Uterus (tissue), 3 donors: ENCODE measurements at regions not wholly inside any gene's neighbourhood (a gene's known extent, or its start where the extent isn't known, plus 50 kb on each side); places are given as distances from the start of the nearest gene placed in this dataset.

Experiments used
- DNase-seq, 2 donors: peaks; one replicate each; pipeline ENCODE4 v3.0.0-alpha.2; 2019 to 2020
- H3K27ac ChIP-seq, 2 donors: fragments of 200-600 bp; sonication (generic); 1 replicate in 1 of 2; 2 replicates in 1 of 2; pipeline ENCODE4 v1.5.1; 2016 to 2018
- H3K27me3 ChIP-seq, 2 donors: fragments of 200-600 bp; sonication (generic); one replicate each; pipeline ENCODE4 v1.5.1; 2018 to 2019; ENCODE audit warnings: control low read depth in 1 of 2
- H3K36me3 ChIP-seq, 2 donors: fragments of 200-600 bp; sonication (generic); one replicate each; pipeline ENCODE4 v1.5.1; 2019; ENCODE audit warnings: control low read depth in 1 of 2
- H3K4me1 ChIP-seq, 2 donors: fragments of 200-600 bp; sonication (generic); one replicate each; pipeline ENCODE4 v1.5.1; 2018 to 2019; ENCODE audit warnings: control low read depth in 1 of 2
- H3K4me3 ChIP-seq, 2 donors: fragments of 200-600 bp; sonication (generic); 1 replicate in 1 of 2; 2 replicates in 1 of 2; pipeline ENCODE4 v1.5.1; 2018 to 2019; ENCODE audit warnings: mild to moderate bottlenecking in 1 of 2
- H3K9me3 ChIP-seq, 2 donors: fragments of 200-600 bp; sonication (generic); one replicate each; pipeline ENCODE4 v1.5.1; 2019; ENCODE audit warnings: control low read depth in 1 of 2
- CTCF ChIP-seq, 4 experiments: fragments of 200-600 bp in 2 of 4; fragments of 450-650 bp in 2 of 4; sonication (generic) in 2 of 4; IDR thresholded peaks; one replicate each; pipeline ENCODE4 v1.5.1; 2016 to 2019; ENCODE audit warnings: antibody characterized with exemption in 4 of 4, mild to moderate bottlenecking in 2 of 4, moderate library complexity in 1 of 4
- POLR2A ChIP-seq, 2 donors: fragments of 450-650 bp; IDR thresholded peaks; one replicate each; pipeline ENCODE4 v1.6.1; 2016; ENCODE audit warnings: antibody characterized with exemption in 2 of 2, mild to moderate bottlenecking in 1 of 2, moderate library complexity in 1 of 2
- intact Hi-C: fragments of 100-400 bp; cut with DNase I; formaldehyde crosslinking; loops from one replicate; pipeline ENCODE4 v1.15.1; 2023; ENCODE audit warnings: low total_unique reads
- donor health status: DM: yes; HTN: yes; CAD: no.

DNA sequence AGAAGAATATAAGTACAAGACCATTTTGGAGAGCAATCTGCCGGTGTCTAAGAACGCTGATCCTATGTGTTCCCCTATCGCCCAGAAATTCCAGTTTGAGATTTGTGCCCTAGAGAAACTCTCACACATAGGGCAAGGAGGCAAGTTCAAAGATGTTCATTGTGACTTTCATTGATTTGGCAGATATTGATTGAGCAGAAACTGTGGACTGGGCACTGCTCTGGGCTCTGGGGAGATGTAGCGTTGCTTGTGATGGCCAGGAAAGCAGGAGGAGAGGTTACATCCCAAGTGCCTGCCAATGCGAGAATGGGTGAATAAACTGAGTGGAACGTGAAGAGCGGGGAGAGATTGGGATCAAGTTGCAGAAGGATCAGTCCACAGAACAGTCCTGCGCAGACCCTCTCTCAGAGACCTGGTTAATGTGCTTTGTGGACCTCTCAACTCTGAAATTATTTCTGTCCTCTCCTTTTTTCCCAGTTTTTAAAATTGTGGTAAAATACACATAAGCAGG, 123.9 kb upstream of the PEG3 start:
- intact Hi-C loops: no loop called here
- DNase-seq: no peak
- Histone ChIP-seq H3K27ac (no peak overlapping the region), H3K4me3 (no peak overlapping the region), H3K9me3 (no peaks in the 10 kb centered on the region), H3K4me1 (peaks cover 8 to 9% of the 10 kb centered on the region in 2 donors), H3K27me3 (no peaks in the 10 kb centered on the region), H3K36me3 (no peaks in the 10 kb centered on the region)
- TF ChIP-seq POLR2A (IDR thresholded peaks at IDR 0.05) (no peak), CTCF (IDR thresholded peaks at IDR 0.05) (no peak)

DNA sequence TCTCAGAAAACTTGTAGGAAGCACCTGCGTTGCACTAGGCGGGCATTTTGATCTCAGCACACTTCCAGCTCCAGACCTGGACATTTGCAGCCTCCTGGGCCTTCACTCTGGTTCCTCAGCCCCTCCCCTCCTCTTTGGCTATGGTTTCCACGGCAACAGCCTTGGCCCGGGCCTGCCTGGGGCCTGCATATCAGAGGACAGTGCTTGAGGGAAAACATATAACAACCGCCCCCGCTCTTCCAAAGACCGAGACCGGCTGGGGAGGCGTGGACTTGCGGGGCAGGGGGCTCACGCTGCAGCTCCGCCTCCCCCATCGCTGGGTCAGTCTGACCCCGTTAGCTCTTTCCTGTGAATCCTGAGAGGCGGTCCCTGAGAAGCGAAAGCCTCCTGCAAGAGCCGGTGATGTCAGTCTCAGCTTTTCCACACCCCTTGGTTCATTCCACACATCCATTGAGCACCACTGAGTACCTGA, 125.7 kb upstream of the PEG3 start:
- peaks cover 8 to 12% of the 10 kb centered on the region in 2 donors for H3K4me1 ChIP-seq
- no peaks in the 10 kb centered on the region for H3K36me3 ChIP-seq
- intact Hi-C loops: no loop called here
- no peaks in the 10 kb centered on the region for H3K9me3 ChIP-seq
- H3K4me3 ChIP-seq: no peak overlapping the region
- peak overlapping the region; percentile 59 to 83 for H3K27ac ChIP-seq
- DNase-seq: peak; percentile 79 to 90
- TF ChIP-seq CTCF (IDR thresholded peaks at IDR 0.05) (no peak), POLR2A (IDR thresholded peaks at IDR 0.05) (no peak)
- H3K27me3 ChIP-seq: no peaks in the 10 kb centered on the region

DNA sequence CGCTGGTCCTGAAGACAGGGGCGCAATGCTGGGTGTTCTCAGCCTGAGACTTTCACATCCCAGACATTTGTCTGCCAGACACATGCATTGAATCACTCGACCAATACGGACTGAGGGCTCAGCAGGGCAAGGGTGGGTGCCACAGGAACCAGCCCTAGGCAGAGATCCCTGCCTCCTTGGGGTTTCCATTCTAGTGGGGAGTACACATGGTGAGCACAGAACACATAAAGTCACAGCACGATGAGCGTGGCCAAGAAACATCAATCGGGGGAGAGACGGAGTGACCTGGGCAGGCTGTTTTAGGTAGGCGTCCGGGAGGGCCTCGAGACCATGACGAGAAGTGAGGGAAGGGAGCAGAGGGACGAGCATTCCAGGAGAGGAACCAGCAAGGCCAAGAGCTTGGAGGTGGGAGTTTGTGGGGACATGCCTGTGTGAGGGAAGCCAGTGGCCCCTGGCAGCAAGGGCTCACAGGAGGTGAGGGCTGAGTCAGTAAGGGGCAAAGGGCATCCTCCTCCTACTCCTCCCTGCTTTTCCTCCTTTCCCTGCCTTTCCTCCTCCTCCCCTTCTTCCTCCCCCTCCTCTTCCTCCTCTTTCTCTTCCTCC, 126.3 kb upstream of the PEG3 start:
- Histone ChIP-seq H3K27me3 (no peaks in the 10 kb centered on the region), H3K27ac (peak overlapping the region; percentile 59 to 83), H3K4me3 (no peak overlapping the region), H3K9me3 (no peaks in the 10 kb centered on the region), H3K36me3 (no peaks in the 10 kb centered on the region), H3K4me1 (peaks cover 8 to 12% of the 10 kb centered on the region in 2 donors)
- intact Hi-C loops: no loop called here
- peak; percentile 39 to 47 for DNase-seq
- no peak for TF ChIP-seq POLR2A (IDR thresholded peaks at IDR 0.05)

GRCh38 chr19:56969156-56969555, 128.6 kb upstream of the PEG3 start:
- no peaks in the 10 kb centered on the region for H3K9me3 ChIP-seq
- H3K36me3 ChIP-seq: no peaks in the 10 kb centered on the region
- intact Hi-C loops: no loop called here
- TF ChIP-seq CTCF (IDR thresholded peaks at IDR 0.05): no peak
- TF ChIP-seq POLR2A (IDR thresholded peaks at IDR 0.05): no peak
- peaks cover 8 to 18% of the 10 kb centered on the region in 2 donors for H3K4me1 ChIP-seq
- H3K27me3 ChIP-seq: no peaks in the 10 kb centered on the region
- DNase-seq: no peak
- peak overlapping the region; percentile 16 to 63 for H3K27ac ChIP-seq
- no peak overlapping the region for H3K4me3 ChIP-seq

GRCh38 chr19:56969759-56970178, 129.2 kb upstream of the PEG3 start:
- DNase-seq: peak; percentile 39 to 42
- H3K4me3 ChIP-seq: no peak overlapping the region
- no peak for TF ChIP-seq POLR2A (IDR thresholded peaks at IDR 0.05)
- TF ChIP-seq CTCF (IDR thresholded peaks at IDR 0.05): no peak
- H3K27ac ChIP-seq: peak overlapping the region; percentile 16 to 63
- peaks cover 8 to 18% of the 10 kb centered on the region in 2 donors for H3K4me1 ChIP-seq
- no peaks in the 10 kb centered on the region for H3K27me3 ChIP-seq
- no peaks in the 10 kb centered on the region for H3K36me3 ChIP-seq
- intact Hi-C loops: no loop called here
- no peaks in the 10 kb centered on the region for H3K9me3 ChIP-seq
